Upper lobe of right lung (tissue), 1 donor: ENCODE measurements at regions not wholly inside any gene's neighbourhood (a gene's known extent, or its start where the extent isn't known, plus 50 kb on each side); places are given as distances from the start of the nearest gene placed in this dataset.

Experiments used
- ATAC-seq: fragments of 200-7000 bp; cut with Tn5 transposase; one replicate; pipeline ENCODE4 v1.9.1; 2020; ENCODE audit warnings: mild to moderate bottlenecking, moderate library complexity
- DNase-seq: peaks from one replicate; pipeline ENCODE4 v3.0.0-alpha.2; 2020
- H3K27ac ChIP-seq: fragments of 200-600 bp; one replicate; pipeline ENCODE4 v1.8.0; 2022
- H3K27me3 ChIP-seq: fragments of 200-600 bp; one replicate; pipeline ENCODE4 v1.8.0; 2022; ENCODE audit warnings: mild to moderate bottlenecking
- H3K36me3 ChIP-seq: fragments of 200-600 bp; one replicate; pipeline ENCODE4 v1.8.0; 2022
- H3K4me1 ChIP-seq: fragments of 200-600 bp; one replicate; pipeline ENCODE4 v1.8.0; 2022
- H3K4me3 ChIP-seq: fragments of 200-600 bp; one replicate; pipeline ENCODE4 v1.8.0; 2022; ENCODE audit warnings: mild to moderate bottlenecking
- H3K9me3 ChIP-seq: fragments of 200-600 bp; one replicate; pipeline ENCODE4 v1.8.0; 2022
- intact Hi-C: fragments of 100-400 bp; cut with DNase I; formaldehyde crosslinking; loops from one replicate; pipeline ENCODE4 v1.11.0; 2022
- TF ChIP-seq, protein P1 (sequence below): fragments of 200-600 bp; IDR thresholded peaks from one replicate; pipeline ENCODE4 v1.8.0; 2022; ENCODE audit warnings: antibody characterized with exemption
- donor health status: DM: no; HTN: yes; CAD: no; lungs with severe emphysema.

DNA sequence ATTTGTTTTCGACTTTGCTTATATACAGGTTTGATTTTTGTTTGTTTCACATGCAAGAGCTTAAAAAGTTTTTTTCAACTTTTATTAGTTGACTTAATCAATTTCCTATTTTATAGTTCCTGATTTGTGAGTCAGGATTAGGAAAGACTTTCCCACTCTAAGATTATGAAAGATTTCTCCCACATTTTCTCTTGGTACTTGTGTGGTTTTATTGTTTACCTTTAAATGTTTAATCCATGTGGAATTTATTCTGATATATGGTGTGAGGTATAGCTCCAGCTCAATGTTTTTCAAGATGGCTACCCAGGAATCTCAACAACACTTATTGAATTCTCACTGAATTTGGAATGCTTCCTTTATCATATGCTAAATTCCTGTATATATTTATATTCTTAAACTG, 117.8 kb upstream of the LGALSL start:
- H3K4me3 ChIP-seq: no peak overlapping the region
- no peak for ATAC-seq
- H3K27me3 ChIP-seq: no peaks in the 10 kb centered on the region
- H3K9me3 ChIP-seq: no peaks in the 10 kb centered on the region
- H3K4me1 ChIP-seq: peaks cover 6% of the 10 kb centered on the region
- DNase-seq: no peak
- H3K36me3 ChIP-seq: no peaks in the 10 kb centered on the region
- no peak overlapping the region for H3K27ac ChIP-seq
- intact Hi-C loops: loop anchor here (10.0 kb wide), 1 partner anchor 159 kb away; no protein-coding TSS in a partner anchor
- TF ChIP-seq, protein P1, sequence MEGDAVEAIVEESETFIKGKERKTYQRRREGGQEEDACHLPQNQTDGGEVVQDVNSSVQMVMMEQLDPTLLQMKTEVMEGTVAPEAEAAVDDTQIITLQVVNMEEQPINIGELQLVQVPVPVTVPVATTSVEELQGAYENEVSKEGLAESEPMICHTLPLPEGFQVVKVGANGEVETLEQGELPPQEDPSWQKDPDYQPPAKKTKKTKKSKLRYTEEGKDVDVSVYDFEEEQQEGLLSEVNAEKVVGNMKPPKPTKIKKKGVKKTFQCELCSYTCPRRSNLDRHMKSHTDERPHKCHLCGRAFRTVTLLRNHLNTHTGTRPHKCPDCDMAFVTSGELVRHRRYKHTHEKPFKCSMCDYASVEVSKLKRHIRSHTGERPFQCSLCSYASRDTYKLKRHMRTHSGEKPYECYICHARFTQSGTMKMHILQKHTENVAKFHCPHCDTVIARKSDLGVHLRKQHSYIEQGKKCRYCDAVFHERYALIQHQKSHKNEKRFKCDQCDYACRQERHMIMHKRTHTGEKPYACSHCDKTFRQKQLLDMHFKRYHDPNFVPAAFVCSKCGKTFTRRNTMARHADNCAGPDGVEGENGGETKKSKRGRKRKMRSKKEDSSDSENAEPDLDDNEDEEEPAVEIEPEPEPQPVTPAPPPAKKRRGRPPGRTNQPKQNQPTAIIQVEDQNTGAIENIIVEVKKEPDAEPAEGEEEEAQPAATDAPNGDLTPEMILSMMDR: no peak

DNA sequence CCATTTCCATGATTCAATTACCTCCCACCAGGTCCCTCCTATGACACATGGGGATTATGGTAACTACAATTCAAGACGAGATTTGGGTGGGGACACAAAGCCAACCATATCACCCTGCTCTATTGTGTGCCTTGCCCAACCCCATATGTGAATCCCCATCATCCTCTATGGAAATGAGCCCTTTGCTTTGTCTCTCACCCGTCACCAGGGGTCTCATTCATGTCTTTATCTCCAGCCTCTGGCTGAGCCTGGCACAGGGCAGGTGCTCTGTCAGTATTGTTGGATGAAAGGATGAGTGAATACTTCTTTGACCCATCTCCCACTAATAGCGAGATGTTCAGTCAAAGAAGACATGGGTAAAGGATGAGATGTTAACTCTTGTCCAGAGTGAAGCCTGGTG, 116.6 kb upstream of the LGALSL start:
- Histone ChIP-seq H3K27ac (no peak overlapping the region), H3K4me3 (no peak overlapping the region), H3K27me3 (no peaks in the 10 kb centered on the region), H3K36me3 (no peaks in the 10 kb centered on the region), H3K9me3 (no peaks in the 10 kb centered on the region), H3K4me1 (no peaks in the 10 kb centered on the region)
- ATAC-seq (no peak), DNase-seq (no peak)
- TF ChIP-seq, protein P1: no peak
- intact Hi-C loops: loop anchor here (10.0 kb wide), 1 partner anchor 157 kb away; no protein-coding TSS in a partner anchor

DNA sequence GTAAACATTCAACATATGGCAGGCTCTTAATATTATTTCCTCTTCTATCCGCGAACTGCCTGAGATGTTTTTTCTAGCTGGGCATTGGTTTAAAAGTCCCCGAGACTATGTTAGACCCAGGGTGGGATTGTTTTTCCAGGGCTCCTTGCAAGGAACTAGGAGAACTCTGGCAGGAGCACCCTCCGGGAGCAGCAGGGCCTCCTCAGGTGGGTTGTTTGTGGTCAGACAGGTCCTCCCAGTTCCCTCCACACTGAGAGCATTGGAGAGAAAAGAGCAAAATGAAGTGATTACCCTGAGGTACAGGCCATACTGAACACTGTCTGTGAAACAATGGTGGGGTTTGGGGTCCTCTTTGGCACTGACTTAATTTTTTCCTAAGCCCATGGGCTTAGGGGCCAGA, 115.9 kb upstream of the LGALSL start:
- ATAC-seq (no peak), DNase-seq (no peak)
- H3K4me1 ChIP-seq: no peaks in the 10 kb centered on the region
- H3K9me3 ChIP-seq: no peaks in the 10 kb centered on the region
- no peaks in the 10 kb centered on the region for H3K27me3 ChIP-seq
- no peaks in the 10 kb centered on the region for H3K36me3 ChIP-seq
- TF ChIP-seq, protein P1: no peak
- no peak overlapping the region for H3K4me3 ChIP-seq
- intact Hi-C loops: loop anchor here (10.0 kb wide), 1 partner anchor 157 kb away; no protein-coding TSS in a partner anchor
- H3K27ac ChIP-seq: no peak overlapping the region

DNA sequence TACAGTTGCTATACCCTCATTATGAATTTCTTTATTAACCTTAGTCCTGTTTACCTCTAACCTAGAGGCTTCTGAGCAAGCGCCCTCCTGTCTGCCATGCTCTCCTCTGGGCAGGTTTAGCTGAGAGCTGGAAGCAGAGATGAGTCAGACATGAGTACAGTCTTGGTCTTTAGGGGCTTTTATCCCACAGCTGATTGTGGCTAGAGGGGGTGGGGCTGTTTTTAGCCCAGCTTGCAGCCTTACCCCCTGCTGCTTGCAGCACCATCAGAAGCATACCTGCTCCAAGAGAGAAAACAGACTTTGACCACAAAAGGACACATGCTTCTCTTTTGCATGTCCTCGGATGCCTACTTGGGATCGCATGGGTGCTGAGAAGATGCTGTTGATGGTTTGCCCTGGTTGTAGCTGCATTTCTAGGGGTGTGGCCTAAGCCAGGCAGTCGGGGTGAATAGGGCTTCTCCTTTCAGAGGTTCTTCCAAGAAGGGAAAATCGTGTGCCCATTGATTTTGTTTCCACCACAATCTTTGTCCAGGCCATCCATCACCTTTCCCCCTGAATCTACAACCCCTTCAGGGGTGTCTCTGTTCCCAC, 115.0 kb upstream of the LGALSL start:
- no peak for ATAC-seq
- Histone ChIP-seq H3K4me3 (no peak overlapping the region), H3K27me3 (no peaks in the 10 kb centered on the region), H3K36me3 (no peaks in the 10 kb centered on the region), H3K9me3 (no peaks in the 10 kb centered on the region), H3K4me1 (no peaks in the 10 kb centered on the region), H3K27ac (no peak overlapping the region)
- DNase-seq: no peak
- TF ChIP-seq, protein P1: no peak
- intact Hi-C loops: loop anchor here (10.0 kb wide), 1 partner anchor 156 kb away; no protein-coding TSS in a partner anchor

DNA sequence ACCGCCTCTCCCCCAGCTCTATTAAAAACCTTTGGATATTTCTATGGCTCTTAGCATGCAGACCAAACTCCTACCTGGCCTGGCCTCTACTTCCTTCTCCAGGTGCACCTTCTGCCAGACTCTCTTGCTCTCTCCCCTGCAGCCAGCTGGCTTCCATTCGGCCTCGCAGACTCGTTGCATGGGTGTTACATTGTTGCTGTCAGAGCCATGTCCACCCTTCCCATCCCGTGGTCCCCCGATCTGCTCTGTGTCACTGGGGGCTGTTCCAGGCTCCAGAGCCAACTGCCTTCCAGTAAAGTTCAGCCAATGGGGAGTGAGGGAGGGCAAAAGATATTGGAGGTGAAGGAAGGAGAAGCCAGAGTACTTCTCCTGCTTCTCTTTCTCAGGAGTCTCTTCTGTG, 112.5 kb upstream of the LGALSL start:
- H3K27ac ChIP-seq: no peak overlapping the region
- no peaks in the 10 kb centered on the region for H3K9me3 ChIP-seq
- H3K27me3 ChIP-seq: no peaks in the 10 kb centered on the region
- no peak overlapping the region for H3K4me3 ChIP-seq
- H3K36me3 ChIP-seq: no peaks in the 10 kb centered on the region
- DNase-seq (no peak), ATAC-seq (no peak)
- intact Hi-C loops: no loop called here
- TF ChIP-seq, protein P1: no peak
- no peaks in the 10 kb centered on the region for H3K4me1 ChIP-seq
